ENCODE measurements at regions not wholly inside any gene's neighbourhood (a gene's known extent, or its start where the extent isn't known, plus 50 kb on each side); places are given as distances from the start of the nearest gene placed in this dataset.

GRCh38 chr19:31596751-31597150, 247.5 kb upstream of the TSHZ3 start:
- no peak for FAIRE-seq
- TF ChIP-seq TAF1 (IDR thresholded peaks at IDR 0.05; ENCODE audit: borderline replicate concordance, low read depth, low read length) (no peak), POLR2A (IDR thresholded peaks at IDR 0.05; ENCODE audit: low read depth, low read length) (no peak), POLR2AphosphoS5 (IDR thresholded peaks at IDR 0.05; ENCODE audit: low read depth, low read length) (no peak)
- DNase-seq (ENCODE audit: insufficient read length), result no peak

- DNase-seq (ENCODE audit: insufficient read length) (no peak), FAIRE-seq (no peak)
- TF ChIP-seq POLR2A (IDR thresholded peaks at IDR 0.05; ENCODE audit: low read depth, low read length), result no peak
- no peak for TF ChIP-seq TAF1 (IDR thresholded peaks at IDR 0.05; ENCODE audit: borderline replicate concordance, low read depth, low read length)
- no peak for TF ChIP-seq POLR2AphosphoS5 (IDR thresholded peaks at IDR 0.05; ENCODE audit: low read depth, low read length)
Measured at GRCh38 chr19:31597616-31598015, 248.4 kb upstream of the TSHZ3 start.

- TF ChIP-seq POLR2A (IDR thresholded peaks at IDR 0.05; ENCODE audit: low read depth, low read length), result no peak
- no peak for FAIRE-seq
- no peak for DNase-seq (ENCODE audit: insufficient read length)
Measured at GRCh38 chr19:31598730-31599238, 249.5 kb upstream of the TSHZ3 start.

- FAIRE-seq (no peak), DNase-seq (ENCODE audit: insufficient read length) (no peak)
Measured at GRCh38 chr19:31600731-31601295, 251.6 kb upstream of the TSHZ3 start.

GRCh38 chr19:31601855-31602254, 252.6 kb upstream of the TSHZ3 start:
- DNase-seq (ENCODE audit: insufficient read length) (no peak), FAIRE-seq (no peak)
- no peak for TF ChIP-seq POLR2AphosphoS5 (IDR thresholded peaks at IDR 0.05; ENCODE audit: low read depth, low read length)
- TF ChIP-seq TAF1 (IDR thresholded peaks at IDR 0.05; ENCODE audit: borderline replicate concordance, low read depth, low read length), result no peak
- no peak for TF ChIP-seq POLR2A (IDR thresholded peaks at IDR 0.05; ENCODE audit: low read depth, low read length)

More at GRCh38 chr19:31600731-31601295, 251.6 kb upstream of the TSHZ3 start:
- TF ChIP-seq TAF1 (IDR thresholded peaks at IDR 0.05; ENCODE audit: borderline replicate concordance, low read depth, low read length) (no peak), POLR2AphosphoS5 (IDR thresholded peaks at IDR 0.05; ENCODE audit: low read depth, low read length) (no peak), POLR2A (IDR thresholded peaks at IDR 0.05; ENCODE audit: low read depth, low read length) (no peak)

- TF ChIP-seq POLR2AphosphoS5 (IDR thresholded peaks at IDR 0.05; ENCODE audit: low read depth, low read length) (no peak), POLR2A (IDR thresholded peaks at IDR 0.05; ENCODE audit: low read depth, low read length) (no peak), TAF1 (IDR thresholded peaks at IDR 0.05; ENCODE audit: borderline replicate concordance, low read depth, low read length) (no peak)
- DNase-seq (ENCODE audit: insufficient read length), result no peak
- no peak for FAIRE-seq
Measured at GRCh38 chr19:31602548-31602947, 253.3 kb upstream of the TSHZ3 start.

GRCh38 chr19:31604493-31605040, 255.3 kb upstream of the TSHZ3 start:
- TF ChIP-seq POLR2AphosphoS5 (IDR thresholded peaks at IDR 0.05; ENCODE audit: low read depth, low read length), result no peak
- no peak for TF ChIP-seq POLR2A (IDR thresholded peaks at IDR 0.05; ENCODE audit: low read depth, low read length)
- TF ChIP-seq TAF1 (IDR thresholded peaks at IDR 0.05; ENCODE audit: borderline replicate concordance, low read depth, low read length), result no peak
- FAIRE-seq, result no peak

GRCh38 chr19:31610018-31610417, 260.8 kb upstream of the TSHZ3 start:
- no peak for DNase-seq (ENCODE audit: insufficient read length)
- TF ChIP-seq POLR2A (IDR thresholded peaks at IDR 0.05; ENCODE audit: low read depth, low read length) (no peak), TAF1 (IDR thresholded peaks at IDR 0.05; ENCODE audit: borderline replicate concordance, low read depth, low read length) (no peak), POLR2AphosphoS5 (IDR thresholded peaks at IDR 0.05; ENCODE audit: low read depth, low read length) (no peak)
- FAIRE-seq, result no peak

More at GRCh38 chr19:31604493-31605040, 255.3 kb upstream of the TSHZ3 start:
- DNase-seq (ENCODE audit: insufficient read length), result no peak

GRCh38 chr19:31611046-31611877, 262.0 kb upstream of the TSHZ3 start:
- TF ChIP-seq POLR2A (IDR thresholded peaks at IDR 0.05; ENCODE audit: low read depth, low read length) (no peak), TAF1 (IDR thresholded peaks at IDR 0.05; ENCODE audit: borderline replicate concordance, low read depth, low read length) (no peak), POLR2AphosphoS5 (IDR thresholded peaks at IDR 0.05; ENCODE audit: low read depth, low read length) (no peak)
- FAIRE-seq, result no peak
- no peak for DNase-seq (ENCODE audit: insufficient read length)

GRCh38 chr19:31612873-31613272, 263.6 kb upstream of the TSHZ3 start:
- no peak for FAIRE-seq
- TF ChIP-seq POLR2AphosphoS5 (IDR thresholded peaks at IDR 0.05; ENCODE audit: low read depth, low read length) (no peak), TAF1 (IDR thresholded peaks at IDR 0.05; ENCODE audit: borderline replicate concordance, low read depth, low read length) (no peak), POLR2A (IDR thresholded peaks at IDR 0.05; ENCODE audit: low read depth, low read length) (no peak)
- DNase-seq (ENCODE audit: insufficient read length), result no peak

GRCh38 chr19:31613683-31614219, 264.5 kb upstream of the TSHZ3 start:
- FAIRE-seq (no peak), DNase-seq (ENCODE audit: insufficient read length) (no peak)
- no peak for TF ChIP-seq POLR2A (IDR thresholded peaks at IDR 0.05; ENCODE audit: low read depth, low read length)
- no peak for TF ChIP-seq POLR2AphosphoS5 (IDR thresholded peaks at IDR 0.05; ENCODE audit: low read depth, low read length)
- no peak for TF ChIP-seq TAF1 (IDR thresholded peaks at IDR 0.05; ENCODE audit: borderline replicate concordance, low read depth, low read length)

Data from GM12892 (cell line).